Suprapubic skin (tissue), 4 donors: ENCODE measurements at regions not wholly inside any gene's neighbourhood (a gene's known extent, or its start where the extent isn't known, plus 50 kb on each side); places are given as distances from the start of the nearest gene placed in this dataset.

Experiments used
- CTCF ChIP-seq, 2 donors: fragments of 200-600 bp in 1 of 2; fragments of 450-650 bp in 1 of 2; sonication (generic) in 1 of 2; IDR thresholded peaks; one replicate each; pipeline ENCODE4 v1.5.1; 2016 to 2019; ENCODE audit warnings: antibody characterized with exemption in 2 of 2, mild to moderate bottlenecking in 1 of 2, moderate library complexity in 1 of 2
- POLR2A ChIP-seq, 2 donors: fragments of 450-650 bp; IDR thresholded peaks; one replicate each; pipeline ENCODE4 v1.6.1; 2017; ENCODE audit warnings: antibody characterized with exemption in 2 of 2, mild to moderate bottlenecking in 2 of 2, moderate library complexity in 2 of 2
- POLR2AphosphoS5 ChIP-seq, 3 donors: sonication (generic); formaldehyde crosslinking; IDR thresholded peaks; one replicate each; pipeline ENCODE4 v1.6.1; 2017; ENCODE audit warnings: antibody characterized with exemption in 3 of 3

GRCh38 chr2:64275174-64275466, 130.9 kb upstream of the PELI1 start:
- TF ChIP-seq CTCF (IDR thresholded peaks at IDR 0.05) (no peak), POLR2AphosphoS5 (IDR thresholded peaks at IDR 0.05) (no peak), POLR2A (IDR thresholded peaks at IDR 0.05) (no peak)
